Stimulated activated CD4-positive, alpha-beta T cell treated with anti-CD3 and anti-CD28 coated beads, Interleukin-4, amount 100 ng/mL, for 48 hours (primary cell): ENCODE measurements at regions not wholly inside any gene's neighbourhood (a gene's known extent, or its start where the extent isn't known, plus 50 kb on each side); places are given as distances from the start of the nearest gene placed in this dataset.

Experiments
- DNase-seq, 2 donors: peaks; one replicate each; pipeline ENCODE4 v3.0.0-alpha.2; 2020; ENCODE audit warnings: low read depth in 2 of 2

DNA sequence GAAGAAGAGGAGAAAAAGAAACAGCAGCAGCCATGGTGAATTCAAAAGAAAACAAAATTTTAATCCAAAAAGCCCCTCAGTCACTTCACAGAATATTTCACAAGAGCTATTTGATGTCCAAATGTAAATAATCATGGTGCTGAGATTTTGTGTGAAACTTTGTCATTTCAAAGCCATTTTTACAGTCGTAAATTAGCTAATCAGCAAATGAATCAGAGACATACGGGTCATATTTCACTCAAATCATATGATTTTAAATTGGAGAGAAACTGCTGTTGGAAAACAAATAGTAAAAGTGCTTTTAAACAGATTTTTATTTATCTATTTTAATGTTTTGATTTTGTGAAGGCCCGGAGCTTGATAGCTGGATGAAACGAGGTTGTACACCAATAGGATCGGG is 101.4 kb upstream of the SMIM23 start:
- no peak for DNase-seq

- DNase-seq: no peak
Measured at GRCh38 chr5:171688696-171689495, 96.7 kb upstream of the SMIM23 start.

DNA sequence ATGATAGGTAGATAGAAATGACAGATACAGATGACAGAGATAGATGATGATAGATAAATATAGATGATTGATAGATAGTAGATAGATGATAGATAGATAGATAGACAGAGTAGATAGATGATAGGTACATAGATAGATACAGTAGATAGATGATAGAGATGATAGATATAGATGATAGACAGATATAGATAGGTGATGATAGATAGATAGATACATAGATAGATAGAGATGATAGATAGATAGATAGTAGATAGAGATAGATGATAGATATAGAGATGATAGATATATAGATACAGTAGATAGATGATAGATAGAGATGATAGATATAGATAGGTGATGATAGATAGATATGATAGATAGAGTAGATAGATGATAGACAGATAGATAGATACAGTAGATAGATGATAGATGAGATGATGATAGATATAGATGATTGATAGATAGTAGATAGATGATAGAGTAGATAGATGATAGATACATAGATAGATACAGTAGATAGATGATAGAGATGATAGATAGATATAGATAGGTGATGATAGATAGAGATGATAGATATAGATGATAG is 95.7 kb upstream of the SMIM23 start:
- DNase-seq: no peak

GRCh38 chr5:171692107-171692506 is 93.5 kb upstream of the SMIM23 start:
- no peak for DNase-seq

- DNase-seq: no peak
Measured at GRCh38 chr5:171692936-171693335, 92.7 kb upstream of the SMIM23 start.

GRCh38 chr5:171693412-171693811 is 92.2 kb upstream of the SMIM23 start:
- DNase-seq: no peak

DNA sequence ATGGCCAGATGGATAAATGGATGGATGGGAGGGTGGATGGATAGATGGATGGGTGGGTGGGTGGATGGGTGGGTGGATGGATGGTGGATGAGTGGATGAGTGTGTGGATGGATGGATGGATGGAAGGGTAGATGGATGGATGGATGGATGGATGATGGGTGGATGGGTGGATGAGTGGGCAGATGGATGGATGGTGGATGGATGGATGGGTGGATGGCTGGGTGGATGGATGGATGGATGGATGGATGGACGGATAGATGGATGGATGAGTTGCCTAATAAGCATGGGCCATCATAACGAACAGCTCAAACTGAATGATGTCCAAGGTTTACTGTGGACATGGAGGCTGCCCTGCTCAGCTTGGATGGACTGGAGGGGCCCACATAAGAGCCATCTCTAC is 89.8 kb upstream of the SMIM23 start:
- DNase-seq: no peak

GRCh38 chr5:171697221-171698102 is 88.2 kb upstream of the SMIM23 start:
- DNase-seq: no peak

GRCh38 chr5:171700318-171700912 is 85.2 kb upstream of the SMIM23 start:
- no peak for DNase-seq

DNA sequence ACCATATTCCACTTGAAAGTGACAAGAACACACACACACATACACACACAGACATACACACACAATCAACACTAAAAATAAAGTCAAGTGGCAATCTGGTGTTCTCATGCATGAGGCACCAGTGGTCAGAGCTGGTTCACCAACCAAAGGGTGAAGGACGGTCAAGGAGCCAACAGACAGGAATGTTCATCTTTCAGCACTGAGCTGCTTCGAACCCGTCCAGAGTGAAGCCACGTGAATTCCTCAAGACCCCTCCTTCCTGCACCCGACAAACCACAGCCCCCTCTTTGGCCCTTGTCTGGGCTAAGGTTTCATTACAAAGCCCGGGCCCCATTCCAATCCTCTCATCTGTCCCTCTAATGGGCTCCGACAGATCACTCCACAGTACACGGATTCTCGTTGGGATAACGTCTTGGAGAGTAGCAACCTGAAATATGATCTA is 84.5 kb upstream of the SMIM23 start:
- DNase-seq: no peak

- no peak for DNase-seq
Measured at GRCh38 chr5:171702135-171702770, 83.4 kb upstream of the SMIM23 start.

DNA sequence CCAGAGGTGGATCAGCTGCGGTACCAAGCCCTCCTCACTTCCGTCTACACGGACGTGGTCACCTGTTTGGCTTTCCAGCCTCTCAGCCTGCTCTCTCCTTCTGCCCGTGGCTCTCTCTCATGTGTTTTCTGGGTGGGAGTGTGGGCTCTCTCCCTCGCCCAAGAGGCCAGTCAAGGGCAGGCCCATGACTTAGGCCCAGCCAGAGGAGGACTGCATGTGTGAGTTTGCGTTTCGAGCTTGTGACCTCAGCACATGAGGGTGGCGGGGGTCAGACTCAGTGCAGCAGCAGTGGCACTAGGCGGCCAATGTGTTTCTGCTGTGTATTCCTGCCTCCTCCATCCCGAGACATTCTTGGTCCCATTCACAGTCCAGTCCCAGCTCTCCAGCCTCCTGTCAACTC is 82.5 kb upstream of the SMIM23 start:
- no peak for DNase-seq

GRCh38 chr5:171705036-171705435 is 80.6 kb upstream of the SMIM23 start:
- no peak for DNase-seq

DNA sequence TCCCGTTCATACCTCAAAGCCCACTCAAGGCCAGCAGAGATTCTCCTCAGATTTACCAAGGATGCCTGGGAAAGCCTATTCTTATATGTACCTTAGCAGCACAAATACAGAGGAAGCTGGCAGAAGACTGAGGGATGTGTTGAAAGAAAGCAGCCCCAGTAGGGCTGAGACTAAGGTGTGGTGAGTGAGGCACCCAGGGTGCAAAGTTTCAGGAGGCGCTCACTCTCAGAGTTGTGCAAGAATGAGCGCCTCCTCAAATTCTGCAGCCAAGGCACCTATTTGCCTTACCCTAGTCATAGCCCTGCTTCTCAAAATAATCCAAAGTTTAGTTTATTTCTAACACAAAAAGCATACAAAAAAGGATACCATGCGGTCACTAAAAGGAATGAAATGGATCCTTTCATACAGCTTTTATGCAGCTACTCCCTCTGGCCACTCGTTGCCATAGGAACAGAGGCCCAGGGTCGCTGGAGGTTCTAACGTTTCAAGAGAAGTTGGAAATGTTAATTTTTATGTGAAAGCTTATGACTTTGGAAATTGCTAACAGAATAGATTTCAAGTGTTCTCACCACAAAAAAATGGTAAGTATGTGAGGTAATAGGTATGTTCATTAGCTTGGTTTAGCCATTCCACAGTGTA is 79.7 kb upstream of the SMIM23 start:
- DNase-seq: no peak

DNA sequence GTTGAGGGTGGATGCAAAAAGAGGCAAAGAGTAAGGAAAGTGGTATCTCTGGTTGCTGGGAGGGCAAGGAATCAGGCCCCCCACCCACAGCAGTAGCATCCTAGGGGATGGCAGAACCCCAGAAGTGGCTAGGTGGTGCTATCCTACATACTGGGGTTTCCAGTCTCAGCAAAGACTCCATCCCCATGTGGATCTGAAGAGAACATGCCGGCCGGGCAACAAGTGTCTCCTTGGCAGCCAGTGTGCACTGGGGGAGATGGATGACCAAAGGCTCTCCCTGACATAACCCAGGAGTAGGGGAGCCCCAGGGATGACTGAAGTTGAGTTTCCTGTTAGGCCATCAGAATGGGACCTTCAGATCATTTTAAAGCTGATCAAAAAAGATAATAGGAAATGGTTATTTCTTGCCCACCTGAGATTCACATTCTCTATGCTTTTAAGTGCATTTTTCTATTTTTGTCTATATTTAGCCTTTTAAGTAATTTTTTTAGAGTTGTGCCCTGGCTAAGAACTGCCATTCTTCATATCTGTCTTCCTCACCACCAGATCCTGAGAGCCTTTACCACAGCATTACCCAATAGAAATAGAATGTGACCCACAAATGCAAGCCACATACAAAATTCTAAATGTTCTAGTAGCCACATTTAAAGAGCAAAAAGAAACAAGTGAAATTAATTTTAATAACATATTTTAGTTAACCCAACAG is 78.7 kb upstream of the SMIM23 start:
- DNase-seq: no peak

- DNase-seq: no peak
Measured at GRCh38 chr5:171707442-171707792, 78.2 kb upstream of the SMIM23 start.

GRCh38 chr5:171709930-171710329 is 75.7 kb upstream of the SMIM23 start:
- DNase-seq: no peak

GRCh38 chr5:171710451-171711024 is 75.1 kb upstream of the SMIM23 start:
- no peak for DNase-seq

DNA sequence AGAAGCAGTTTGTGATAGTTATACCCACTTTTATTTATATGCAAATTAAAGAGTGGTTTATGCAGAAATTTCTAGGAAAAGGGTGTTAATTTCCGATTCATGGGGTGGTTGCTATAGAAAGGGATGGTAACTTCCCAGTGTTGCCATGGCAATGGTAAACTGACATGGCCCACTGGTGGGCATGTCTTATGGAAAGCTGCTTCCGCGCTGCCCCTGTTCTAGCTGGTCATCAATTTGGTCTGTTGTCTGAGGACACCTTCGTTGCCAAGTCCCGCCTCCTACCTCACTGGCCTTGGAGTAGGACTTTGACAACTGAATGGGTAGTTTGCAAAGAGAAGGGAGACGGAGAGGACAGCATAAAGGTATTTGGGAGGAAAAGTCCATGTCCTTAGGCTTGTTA is 74.0 kb upstream of the SMIM23 start:
- DNase-seq: no peak

DNA sequence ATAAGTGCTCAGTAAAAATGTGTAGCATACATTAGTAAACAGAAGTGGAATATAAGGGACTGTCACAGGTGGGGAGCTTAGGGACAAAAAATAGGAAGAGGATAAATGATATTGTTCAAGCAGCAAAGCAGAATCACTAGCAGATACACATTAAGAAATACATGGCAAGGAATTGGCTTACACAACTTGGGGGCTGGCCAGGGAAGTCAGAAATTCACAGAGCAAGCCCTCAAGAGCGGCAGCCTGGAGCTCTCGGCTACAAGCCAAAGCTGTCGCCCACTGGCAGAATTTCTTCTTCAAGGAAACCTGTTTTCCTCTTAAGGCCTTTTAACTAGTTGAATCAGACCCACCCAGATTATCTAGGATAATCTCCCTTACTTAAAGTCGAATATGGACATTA is 73.0 kb upstream of the SMIM23 start:
- no peak for DNase-seq
